ENCODE measurements at regions not wholly inside any gene's neighbourhood (a gene's known extent, or its start where the extent isn't known, plus 50 kb on each side); places are given as distances from the start of the nearest gene placed in this dataset.

- Histone ChIP-seq H3K27ac (ENCODE audit: insufficient read depth, low read length) (no peak overlapping the region), H3K27me3 (ENCODE audit: control insufficient read depth, insufficient read depth, low read length) (peaks cover 14% of the 10 kb centered on the region), H3K4me1 (ENCODE audit: control insufficient read depth, insufficient read depth, low read length) (no peaks in the 10 kb centered on the region), H4K91ac (ENCODE audit: insufficient read depth, low read depth, low read length) (no peak overlapping the region), H3K9me1 (ENCODE audit: insufficient read depth, low read length) (no peaks in the 10 kb centered on the region), H4K8ac (ENCODE audit: low read depth in 2 of 2, low read length in 2 of 2) (no peak overlapping the region), H3K4me3 (ENCODE audit: insufficient read depth, low read depth, low read length) (no peak overlapping the region), H2BK15ac (ENCODE audit: low read depth, low read length) (no peak overlapping the region), H3K4me2 (ENCODE audit: low read depth, low read length) (no peak overlapping the region), H3K18ac (ENCODE audit: low read depth, low read length) (no peak overlapping the region), H3K56ac (ENCODE audit: extremely low read depth, insufficient read depth, low read length) (no peak overlapping the region), H3K36me3 (ENCODE audit: control insufficient read depth, insufficient read depth, low read length) (no peaks in the 10 kb centered on the region), H2BK5ac (ENCODE audit: low read depth, low read length, poor library complexity, severe bottlenecking) (no peak overlapping the region), H4K5ac (ENCODE audit: low read depth, low read length) (no peak overlapping the region), H2AK5ac (ENCODE audit: low read depth, low read length) (no peak overlapping the region), H2BK120ac (ENCODE audit: low read depth, low read length) (no peak overlapping the region), H3K14ac (replicated peaks; ENCODE audit: low read depth, low read length) (no peak overlapping the region), H3K9ac (ENCODE audit: low read depth, low read length) (no peak overlapping the region), H2AK9ac (replicated peaks; ENCODE audit: low read depth, low read length, poor library complexity) (no peak overlapping the region), H3K9me3 (ENCODE audit: control insufficient read depth, insufficient read depth, low read length) (no peaks in the 10 kb centered on the region), H3K79me1 (ENCODE audit: low read depth in 1 of 2, low read length in 2 of 2) (no peaks in the 10 kb centered on the region), H2BK20ac (ENCODE audit: low read depth, low read length) (no peak overlapping the region), H3K4ac (ENCODE audit: low read depth, low read length) (no peak overlapping the region), H3K23ac (ENCODE audit: low read depth, low read length) (no peak overlapping the region), H2AFZ (replicated peaks; ENCODE audit: low read length, poor library complexity) (no peak overlapping the region), H4K20me1 (ENCODE audit: insufficient read depth, low read length) (no peaks in the 10 kb centered on the region)
- CTCF ChIA-PET, result no interaction called here
- POLR2A ChIA-PET (ENCODE audit: unreplicated experiment), result no interaction called here
- intact Hi-C loops (cut with micrococcal nuclease), result no loop called here
- no peak for ATAC-seq (ENCODE audit: low read depth)
- TF ChIP-seq MAZ (IDR thresholded peaks at IDR 0.05; ENCODE audit: borderline replicate concordance, low read depth, low read length) (no peak), RFX5 (IDR thresholded peaks at IDR 0.05; ENCODE audit: low read depth, low read length) (no peak), POLR2A (IDR thresholded peaks at IDR 0.05; ENCODE audit: low read depth, low read length) (no peak), USF2 (IDR thresholded peaks at IDR 0.05; ENCODE audit: low read depth, low read length) (no peak), ELK1 (IDR thresholded peaks at IDR 0.05; ENCODE audit: borderline replicate concordance, low read depth, low read length) (no peak), MAFK (IDR thresholded peaks at IDR 0.05; ENCODE audit: low read depth, low read length) (no peak), FOS (IDR thresholded peaks at IDR 0.05; ENCODE audit: low read depth, low read length) (no peak), MXI1 (IDR thresholded peaks at IDR 0.05; ENCODE audit: borderline replicate concordance, low read depth, low read length) (no peak), SMC3 (IDR thresholded peaks at IDR 0.05; ENCODE audit: low read depth, low read length) (no peak), CTCF (conservative IDR thresholded peaks at IDR 0.05; ENCODE audit: low read depth, low read length) (no peak), CHD1 (IDR thresholded peaks at IDR 0.05; ENCODE audit: low read depth, low read length) (no peak), CEBPB (IDR thresholded peaks at IDR 0.05; ENCODE audit: low read depth, low read length) (no peak), RCOR1 (IDR thresholded peaks at IDR 0.05; ENCODE audit: insufficient replicate concordance, low read length) (no peak), RAD21 (IDR thresholded peaks at IDR 0.05; ENCODE audit: low read length) (no peak), NFE2L2 (IDR thresholded peaks at IDR 0.05; ENCODE audit: low read depth, low read length) (no peak), BHLHE40 (IDR thresholded peaks at IDR 0.05; ENCODE audit: low read depth, low read length) (no peak)
- dilution Hi-C loops (cut with HindIII; ENCODE audit: low sequenced_read_pairs, unreplicated experiment), result no loop called here
- no TSS peak for BruUV-seq (replicated peaks)
- no peak for DNase-seq
- WGBS, 2 experiments (ENCODE audit: extremely low coverage in 2 of 2, insufficient read length in 1 of 2), result no CpG with 5 or more reads among the region's 3 CpGs
- in situ Hi-C loops (cut with MboI; ENCODE audit: low sequenced_read_pairs), result no loop called here
These were observed 120.8 kb upstream of the RET start for GRCh38 chr10:42956045-42956444.

Data from IMR-90 (cell line).